Stomach (tissue), 8 donors: ENCODE measurements at regions not wholly inside any gene's neighbourhood (a gene's known extent, or its start where the extent isn't known, plus 50 kb on each side); places are given as distances from the start of the nearest gene placed in this dataset.

Experiments
- DNase-seq, 2 donors: peaks; one replicate each; pipeline versions ENCODE4 v3.0.0 to v3.0.0-alpha.2; 2013 to 2019
- H3K27ac ChIP-seq, 5 donors: fragments of 200-600 bp in 4 of 5; sonication (generic) in 4 of 5; one replicate each; pipeline ENCODE4 v1.5.1; 2013 to 2019; ENCODE audit warnings: mild to moderate bottlenecking in 1 of 5, moderate library complexity in 1 of 5
- H3K27me3 ChIP-seq, 3 donors: fragments of 200-600 bp; sonication (generic); one replicate each; pipeline ENCODE4 v1.5.1; 2017 to 2019; ENCODE audit warnings: mixed run types in 1 of 3
- H3K36me3 ChIP-seq, 4 donors: fragments of 200-600 bp; sonication (generic); 1 replicate in 3 of 4; 2 replicates in 1 of 4; pipeline ENCODE4 v1.5.1; 2016 to 2019
- H3K4me1 ChIP-seq, 4 donors: fragments of 200-600 bp; sonication (generic); one replicate each; pipeline ENCODE4 v1.5.1; 2016 to 2019
- H3K4me3 ChIP-seq, 4 donors: fragments of 200-600 bp; sonication (generic) in 3 of 4; one replicate each; pipeline ENCODE4 v1.5.1; 2016 to 2019; ENCODE audit warnings: mild to moderate bottlenecking in 1 of 4
- H3K9me3 ChIP-seq, 4 donors: fragments of 200-600 bp; sonication (generic); one replicate each; pipeline ENCODE4 v1.5.1; 2016 to 2019
- CTCF ChIP-seq, 7 experiments: fragments of 450-650 bp in 4 of 7; fragments of 200-600 bp in 3 of 7; sonication (generic) in 3 of 7; IDR thresholded peaks; one replicate each; pipeline ENCODE4 v1.5.1; 2016 to 2019; ENCODE audit warnings: antibody characterized with exemption in 7 of 7, control low read depth in 2 of 7, mild to moderate bottlenecking in 1 of 7
- EP300 ChIP-seq: sonication (generic); formaldehyde crosslinking; IDR thresholded peaks from one replicate; pipeline ENCODE4 v1.6.1; 2017; ENCODE audit warnings: antibody characterized with exemption
- POLR2A ChIP-seq, 4 donors: fragments of 450-650 bp; IDR thresholded peaks; one replicate each; pipeline ENCODE4 v1.6.1; 2016; ENCODE audit warnings: antibody characterized with exemption in 4 of 4, control low read depth in 2 of 4, mild to moderate bottlenecking in 1 of 4, moderate library complexity in 1 of 4
- POLR2AphosphoS5 ChIP-seq, 3 donors: sonication (generic); formaldehyde crosslinking; IDR thresholded peaks; one replicate each; pipeline ENCODE4 v1.6.1; 2016; ENCODE audit warnings: antibody characterized with exemption in 3 of 3
- WGBS, 5 donors: extraction: QIAGEN DNeasy Blood & Tissue Kit in 3 of 5; methylation state at CpG; one replicate each; pipeline versions ENCODE4 v1.1.5 to v1.1.7; 2013 to 2018; 5-methylcytosine and 5-hydroxymethylcytosine counted together
- intact Hi-C: fragments of 100-400 bp; cut with DNase I; formaldehyde crosslinking; loops from one replicate; pipeline ENCODE4 v1.15.1; 2023; ENCODE audit warnings: low total_unique reads
- donor health status: healthy with polysubstance abuse.
- donor health status: Bipolar disorder and iron deficiency.
- donor health status: healthy.

- intact Hi-C loops, result no loop called here
- 48 to 90% (median 63%) methylated on average over 1 of the region's 1 CpG for WGBS, 5 donors
These were observed 54.3 kb upstream of the TMX1 start for GRCh38 chr14:51185754-51186153.

DNA sequence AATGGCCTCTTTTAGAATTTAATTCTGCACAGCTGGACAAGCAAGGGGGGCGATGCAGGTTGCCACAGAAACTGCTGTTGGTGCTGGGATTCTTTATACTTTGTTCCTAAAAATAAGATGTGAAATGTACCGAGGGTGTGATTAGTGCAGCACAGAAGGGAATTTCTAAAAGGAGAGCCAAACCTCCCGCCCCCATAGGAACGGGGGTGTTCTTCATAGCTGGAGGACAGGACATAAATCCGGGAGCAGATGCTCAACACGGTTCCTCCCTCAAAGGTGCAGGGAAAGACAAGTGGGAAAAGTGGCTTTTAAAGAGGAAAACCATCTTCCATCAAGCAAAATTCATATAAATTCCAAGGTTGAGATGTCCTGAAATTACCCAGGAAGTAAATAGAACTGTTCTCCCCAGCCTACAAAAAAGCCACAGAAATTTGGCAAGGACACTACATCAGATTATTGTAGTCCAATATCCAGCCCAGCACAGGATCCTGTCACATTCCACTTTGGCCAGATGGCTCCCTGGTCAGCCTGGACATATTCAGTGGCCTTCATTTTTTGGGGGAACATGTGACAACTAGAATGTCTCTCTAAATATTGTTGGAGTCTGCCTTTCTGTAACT is 51.4 kb upstream of the TMX1 start:
- no peaks in the 10 kb centered on the region for H3K36me3 ChIP-seq
- intact Hi-C loops, result no loop called here
- no peak for DNase-seq
- H3K4me1 ChIP-seq, result peaks cover 0 to 10% (median 2%) of the 10 kb centered on the region in 4 donors
- H3K9me3 ChIP-seq, result no peaks in the 10 kb centered on the region
- no peak overlapping the region for H3K27ac ChIP-seq
- 54 to 76% (median 72%) methylated on average over 6 of the region's 6 CpGs for WGBS, 5 donors
- H3K4me3 ChIP-seq, result no peak overlapping the region
- no peak for TF ChIP-seq EP300
- no peak for TF ChIP-seq POLR2A (IDR thresholded peaks at IDR 0.05)
- TF ChIP-seq CTCF (IDR thresholded peaks at IDR 0.05), result no peak
- no peak for TF ChIP-seq POLR2AphosphoS5 (IDR thresholded peaks at IDR 0.05)
- H3K27me3 ChIP-seq, result no peaks in the 10 kb centered on the region

More at GRCh38 chr14:51185754-51186153, 54.3 kb upstream of the TMX1 start:
- Histone ChIP-seq H3K4me3 (no peak overlapping the region), H3K27me3 (no peaks in the 10 kb centered on the region), H3K27ac (no peak overlapping the region), H3K4me1 (peaks cover 0 to 10% (median 2%) of the 10 kb centered on the region in 4 donors), H3K9me3 (no peaks in the 10 kb centered on the region), H3K36me3 (no peaks in the 10 kb centered on the region)
- DNase-seq, result no peak
- TF ChIP-seq POLR2A (IDR thresholded peaks at IDR 0.05), result no peak
- no peak for TF ChIP-seq CTCF (IDR thresholded peaks at IDR 0.05)
- no peak for TF ChIP-seq POLR2AphosphoS5 (IDR thresholded peaks at IDR 0.05)
- TF ChIP-seq EP300, result no peak

DNA sequence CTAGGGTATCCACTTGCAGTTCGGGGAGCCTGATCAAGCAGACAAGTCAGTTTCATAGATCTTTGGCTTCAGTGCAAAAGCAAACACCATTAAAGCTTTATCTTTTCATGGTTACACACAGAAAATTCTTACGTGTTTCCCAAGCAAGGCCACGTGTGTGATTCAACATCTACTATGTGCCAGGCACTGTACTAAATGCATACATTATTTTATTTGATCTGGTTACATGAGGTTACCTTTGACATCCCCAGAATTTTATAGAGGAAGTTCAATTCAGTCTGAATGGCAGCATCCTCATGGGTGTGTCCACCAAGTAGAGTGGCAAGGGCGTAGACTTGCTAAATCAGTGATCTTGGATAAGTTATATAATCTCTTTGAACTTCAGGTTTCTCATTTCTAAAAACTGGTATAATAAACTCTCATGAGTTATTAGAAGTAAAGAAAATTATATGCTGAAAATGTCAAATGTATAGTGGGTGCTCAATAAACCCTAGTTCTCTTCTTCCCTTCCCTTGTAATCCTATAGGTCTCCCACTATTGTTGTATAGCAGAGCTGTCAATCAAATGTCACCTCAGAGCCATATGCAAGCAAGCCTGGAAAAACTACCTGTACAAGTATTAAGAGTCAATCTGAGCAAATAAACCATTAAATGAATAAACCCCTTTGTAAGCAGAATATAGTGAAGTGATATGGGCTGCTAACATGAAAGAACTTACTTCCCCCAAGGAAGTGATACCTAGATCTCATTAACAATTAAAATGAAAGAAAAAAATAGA is 50.3 kb upstream of the TMX1 start:
- DNase-seq, result no peak
- H3K27me3 ChIP-seq, result no peaks in the 10 kb centered on the region
- no peak overlapping the region for H3K4me3 ChIP-seq
- H3K27ac ChIP-seq, result no peak overlapping the region
- no peaks in the 10 kb centered on the region for H3K36me3 ChIP-seq
- peaks cover 0 to 10% (median 2%) of the 10 kb centered on the region in 4 donors for H3K4me1 ChIP-seq
- TF ChIP-seq CTCF (IDR thresholded peaks at IDR 0.05) (no peak), EP300 (no peak), POLR2A (IDR thresholded peaks at IDR 0.05) (no peak), POLR2AphosphoS5 (IDR thresholded peaks at IDR 0.05) (no peak)
- intact Hi-C loops, result no loop called here
- no peaks in the 10 kb centered on the region for H3K9me3 ChIP-seq
- WGBS, 5 donors, result 52 to 90% (median 71%) methylated on average over 4 of the region's 4 CpGs
